Suprapubic skin (tissue), 4 donors: ENCODE measurements at regions not wholly inside any gene's neighbourhood (a gene's known extent, or its start where the extent isn't known, plus 50 kb on each side); places are given as distances from the start of the nearest gene placed in this dataset.

ENCODE experiments used
- DNase-seq, 2 donors: peaks; one replicate each; pipeline ENCODE4 v3.0.0-alpha.2; 2019; ENCODE audit warnings: low spot score in 2 of 2
- H3K27ac ChIP-seq: fragments of 200-600 bp; sonication (generic); one replicate; pipeline ENCODE4 v1.5.1; 2019
- H3K27me3 ChIP-seq: fragments of 200-600 bp; sonication (generic); one replicate; pipeline ENCODE4 v1.5.1; 2019
- H3K36me3 ChIP-seq: fragments of 200-600 bp; sonication (generic); one replicate; pipeline ENCODE4 v1.5.1; 2019
- H3K4me1 ChIP-seq: fragments of 200-600 bp; sonication (generic); one replicate; pipeline ENCODE4 v1.5.1; 2019
- H3K4me3 ChIP-seq: fragments of 200-600 bp; sonication (generic); one replicate; pipeline ENCODE4 v1.5.1; 2019; ENCODE audit warnings: mild to moderate bottlenecking
- H3K9me3 ChIP-seq: fragments of 200-600 bp; sonication (generic); one replicate; pipeline ENCODE4 v1.5.1; 2019
- CTCF ChIP-seq, 2 donors: fragments of 200-600 bp in 1 of 2; fragments of 450-650 bp in 1 of 2; sonication (generic) in 1 of 2; IDR thresholded peaks; one replicate each; pipeline ENCODE4 v1.5.1; 2016 to 2019; ENCODE audit warnings: antibody characterized with exemption in 2 of 2, mild to moderate bottlenecking in 1 of 2, moderate library complexity in 1 of 2
- EP300 ChIP-seq: sonication (generic); formaldehyde crosslinking; IDR thresholded peaks from one replicate; pipeline ENCODE4 v1.6.1; 2017; ENCODE audit warnings: antibody characterized with exemption
- POLR2A ChIP-seq, 2 donors: fragments of 450-650 bp; IDR thresholded peaks; one replicate each; pipeline ENCODE4 v1.6.1; 2017; ENCODE audit warnings: antibody characterized with exemption in 2 of 2, mild to moderate bottlenecking in 2 of 2, moderate library complexity in 2 of 2
- POLR2AphosphoS5 ChIP-seq, 3 donors: sonication (generic); formaldehyde crosslinking; IDR thresholded peaks; one replicate each; pipeline ENCODE4 v1.6.1; 2017; ENCODE audit warnings: antibody characterized with exemption in 3 of 3
- WGBS: methylation state at CpG from one replicate; pipeline ENCODE4 v1.1.5; 2018; 5-methylcytosine and 5-hydroxymethylcytosine counted together

- Histone ChIP-seq H3K4me1 (no peaks in the 10 kb centered on the region), H3K27me3 (no peaks in the 10 kb centered on the region), H3K9me3 (no peaks in the 10 kb centered on the region), H3K27ac (no peak overlapping the region), H3K4me3 (no peak overlapping the region), H3K36me3 (no peaks in the 10 kb centered on the region)
- TF ChIP-seq CTCF (IDR thresholded peaks at IDR 0.05) = no peak
- no peak for TF ChIP-seq POLR2AphosphoS5 (IDR thresholded peaks at IDR 0.05)
- TF ChIP-seq EP300 = no peak
- no peak for TF ChIP-seq POLR2A (IDR thresholded peaks at IDR 0.05)
- WGBS = 83% methylated on average over 7 of the region's 7 CpGs
- DNase-seq = no peak
These were observed 76.4 kb upstream of the SEMA6D start for GRCh38 chr15:47640901-47641300.

DNA sequence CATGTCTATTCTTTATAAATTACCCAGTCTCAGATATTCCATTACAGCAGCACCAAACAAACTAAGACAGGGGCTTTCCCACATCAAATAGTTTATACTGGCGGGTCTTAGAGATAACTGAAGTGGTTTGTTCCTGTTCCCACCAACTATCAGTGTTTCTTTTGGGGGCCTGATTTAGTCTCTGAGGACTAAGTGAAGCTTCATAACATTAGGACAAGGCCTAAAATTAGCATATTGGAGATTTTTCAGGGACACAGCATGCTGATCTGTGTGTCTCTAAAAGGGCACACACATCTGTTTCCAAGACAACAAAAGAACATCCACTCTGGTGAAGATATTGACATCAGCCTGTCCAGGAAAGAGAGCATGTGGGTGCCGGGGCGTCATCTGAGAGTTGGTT, 72.6 kb upstream of the SEMA6D start:
- TF ChIP-seq CTCF (IDR thresholded peaks at IDR 0.05) (no peak), EP300 (no peak), POLR2AphosphoS5 (IDR thresholded peaks at IDR 0.05) (no peak), POLR2A (IDR thresholded peaks at IDR 0.05) (no peak)
- 57% methylated on average over 3 of the region's 3 CpGs for WGBS
- Histone ChIP-seq H3K27me3 (no peaks in the 10 kb centered on the region), H3K36me3 (no peaks in the 10 kb centered on the region), H3K27ac (no peak overlapping the region), H3K4me1 (no peaks in the 10 kb centered on the region), H3K4me3 (no peak overlapping the region), H3K9me3 (no peaks in the 10 kb centered on the region)
- no peak for DNase-seq

- no peaks in the 10 kb centered on the region for H3K36me3 ChIP-seq
- H3K4me3 ChIP-seq = no peak overlapping the region
- WGBS = 78% methylated on average over 3 of the region's 3 CpGs
- no peak for DNase-seq
- no peak for TF ChIP-seq CTCF (IDR thresholded peaks at IDR 0.05)
- TF ChIP-seq POLR2A (IDR thresholded peaks at IDR 0.05) = no peak
- H3K27ac ChIP-seq = no peak overlapping the region
- no peaks in the 10 kb centered on the region for H3K9me3 ChIP-seq
- no peaks in the 10 kb centered on the region for H3K4me1 ChIP-seq
- H3K27me3 ChIP-seq = no peaks in the 10 kb centered on the region
These were observed 66.7 kb upstream of the SEMA6D start for GRCh38 chr15:47650564-47650963.

DNA sequence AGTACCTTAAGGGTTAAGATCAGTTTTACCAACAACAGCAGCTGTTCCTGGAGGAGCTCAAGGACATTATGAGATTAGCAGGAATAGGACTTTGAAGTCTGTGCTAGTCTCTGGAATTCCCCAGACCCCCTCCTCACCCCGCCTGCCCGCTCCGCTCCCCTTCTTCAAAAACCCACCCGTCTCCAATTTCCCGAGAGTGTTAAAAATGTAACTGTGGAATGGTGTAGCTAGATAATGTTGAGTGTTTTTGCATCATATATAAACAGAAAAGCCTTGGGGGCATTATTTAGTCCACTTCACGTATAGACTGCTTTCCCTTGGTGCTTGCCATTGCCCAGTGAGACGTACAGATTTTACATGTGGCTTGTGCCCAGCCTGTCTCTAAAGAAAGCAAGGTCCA, 65.0 kb upstream of the SEMA6D start:
- DNase-seq = no peak
- H3K27ac ChIP-seq = no peak overlapping the region
- no peak for TF ChIP-seq EP300
- H3K4me1 ChIP-seq = no peaks in the 10 kb centered on the region
- no peaks in the 10 kb centered on the region for H3K9me3 ChIP-seq
- WGBS = 70% methylated on average over 7 of the region's 7 CpGs
- H3K4me3 ChIP-seq = no peak overlapping the region
- H3K27me3 ChIP-seq = peaks cover 5% of the 10 kb centered on the region
- no peaks in the 10 kb centered on the region for H3K36me3 ChIP-seq

DNA sequence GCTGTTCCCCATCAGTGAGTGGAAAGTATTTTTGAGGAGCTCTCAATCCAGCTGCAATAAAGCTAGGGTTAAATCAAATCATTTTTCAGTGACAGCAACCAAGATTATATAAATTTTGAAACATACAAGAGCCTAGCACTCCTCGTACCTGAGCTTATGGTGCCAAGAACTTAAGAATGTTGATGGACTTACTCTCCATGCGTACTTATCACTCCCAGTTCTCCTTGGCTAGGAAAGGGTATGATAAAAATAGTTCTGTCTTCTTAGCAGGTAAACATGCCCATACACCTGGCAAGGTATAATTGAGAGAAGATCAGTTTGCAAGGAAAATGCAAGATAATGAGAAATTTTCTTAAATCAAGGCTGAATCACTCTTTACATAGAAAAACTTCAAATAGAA, 64.5 kb upstream of the SEMA6D start:
- TF ChIP-seq EP300 = no peak
- peaks cover 5% of the 10 kb centered on the region for H3K27me3 ChIP-seq
- H3K4me1 ChIP-seq = no peaks in the 10 kb centered on the region
- H3K27ac ChIP-seq = no peak overlapping the region
- WGBS = 43% methylated on average over 2 of the region's 2 CpGs
- H3K4me3 ChIP-seq = no peak overlapping the region
- no peak for DNase-seq
- H3K9me3 ChIP-seq = no peaks in the 10 kb centered on the region
- H3K36me3 ChIP-seq = no peaks in the 10 kb centered on the region

- TF ChIP-seq POLR2AphosphoS5 (IDR thresholded peaks at IDR 0.05) (no peak), CTCF (IDR thresholded peaks at IDR 0.05) (no peak), POLR2A (IDR thresholded peaks at IDR 0.05) (no peak), EP300 (no peak)
- DNase-seq = no peak
- H3K27me3 ChIP-seq = peaks cover 1% of the 10 kb centered on the region
These were observed 55.6 kb upstream of the SEMA6D start for GRCh38 chr15:47661661-47662180.

More at GRCh38 chr15:47661661-47662180, 55.6 kb upstream of the SEMA6D start:
- WGBS = 92% methylated on average over 5 of the region's 5 CpGs
- H3K36me3 ChIP-seq = no peaks in the 10 kb centered on the region
- no peak overlapping the region for H3K27ac ChIP-seq
- peaks cover 8% of the 10 kb centered on the region for H3K4me1 ChIP-seq
- no peak overlapping the region for H3K4me3 ChIP-seq
- H3K9me3 ChIP-seq = no peaks in the 10 kb centered on the region
